Coronary artery (tissue), 2 donors: ENCODE measurements at regions not wholly inside any gene's neighbourhood (a gene's known extent, or its start where the extent isn't known, plus 50 kb on each side); places are given as distances from the start of the nearest gene placed in this dataset.
A peak's percentile ranks its signal among the peaks of the same experiment; 100 is the strongest.
"Not testable (repeated sequence)": the region's sequence is repeated elsewhere in the genome, so short reads cannot be mapped to it uniquely, and the experiment has no call there.

Experiments used
- DNase-seq: peaks from one replicate; pipeline ENCODE4 v3.0.0-alpha.2; 2017; ENCODE audit warnings: low spot score
- H3K27ac ChIP-seq, 2 donors: fragments of 200-600 bp; sonication (generic); one replicate each; pipeline ENCODE4 v1.5.1; 2016 to 2019
- H3K4me3 ChIP-seq: fragments of 200-600 bp; sonication (generic); 2 replicates; pipeline ENCODE4 v1.5.1; 2016; ENCODE audit warnings: mild to moderate bottlenecking, moderate library complexity
- CTCF ChIP-seq: fragments of 200-600 bp; sonication (generic); IDR thresholded peaks from one replicate; pipeline ENCODE4 v1.5.1; 2019; ENCODE audit warnings: antibody characterized with exemption

- Histone ChIP-seq H3K27ac (no peak overlapping the region), H3K4me3 (no peak overlapping the region)
- no peak for TF ChIP-seq CTCF
- DNase-seq: no peak
These were observed 435.7 kb upstream of the ID2 start for GRCh38 chr2:8246137-8246536.

- H3K4me3 ChIP-seq: peak overlapping the region; percentile 64
- no peak for TF ChIP-seq CTCF
- H3K27ac ChIP-seq: peak overlapping the region; percentile 87 to 96
- DNase-seq: no peak
These were observed 433.8 kb upstream of the ID2 start for GRCh38 chr2:8247905-8248622.

GRCh38 chr2:8248623-8248957 lies 433.3 kb upstream of the ID2 start:
- no peak for DNase-seq
- Histone ChIP-seq H3K4me3 (peak overlapping the region; percentile 64), H3K27ac (peak overlapping the region; percentile 87 to 96)
- no peak for TF ChIP-seq CTCF

- Histone ChIP-seq H3K27ac (peak overlapping the region; percentile 87 to 96), H3K4me3 (peak overlapping the region; percentile 64)
- TF ChIP-seq CTCF: no peak
- DNase-seq: peak; percentile 81
These were observed 432.7 kb upstream of the ID2 start for GRCh38 chr2:8249141-8249540.

GRCh38 chr2:8249769-8250168 lies 432.1 kb upstream of the ID2 start:
- Histone ChIP-seq H3K4me3 (no peak overlapping the region), H3K27ac (peak overlapping the region; percentile 36 to 87)
- TF ChIP-seq CTCF: no peak
- DNase-seq: no peak

GRCh38 chr2:8250290-8250689 lies 431.6 kb upstream of the ID2 start:
- not testable (repeated sequence) for H3K4me3 ChIP-seq, DNase-seq, H3K27ac ChIP-seq

- Histone ChIP-seq H3K4me3 (no peak overlapping the region), H3K27ac (no peak overlapping the region)
These were observed 430.6 kb upstream of the ID2 start for GRCh38 chr2:8251291-8251690.

More at GRCh38 chr2:8251291-8251690, 430.6 kb upstream of the ID2 start:
- no peak for DNase-seq
- no peak for TF ChIP-seq CTCF
